Body of pancreas (tissue), 4 donors: ENCODE measurements at regions not wholly inside any gene's neighbourhood (a gene's known extent, or its start where the extent isn't known, plus 50 kb on each side); places are given as distances from the start of the nearest gene placed in this dataset.
"Not testable (repeated sequence)": the region's sequence is repeated elsewhere in the genome, so short reads cannot be mapped to it uniquely, and the experiment has no call there.

Source experiments
- ATAC-seq: fragments of 150-250 bp; one replicate; pipeline ENCODE4 v1.9.1; 2016
- DNase-seq, 4 donors: peaks; one replicate each; pipeline ENCODE4 v3.0.0-alpha.2; 2019
- H3K27ac ChIP-seq, 4 donors: fragments of 200-600 bp; sonication (generic); 1 replicate in 3 of 4; 2 replicates in 1 of 4; pipeline versions ENCODE4 v1.5.1 to v1.6.1; 2016 to 2019; ENCODE audit warnings: mild to moderate bottlenecking in 1 of 4, mixed read lengths in 1 of 4, moderate library complexity in 1 of 4
- H3K27me3 ChIP-seq, 2 donors: fragments of 200-600 bp; sonication (generic); one replicate each; pipeline ENCODE4 v1.6.0; 2016; ENCODE audit warnings: mild to moderate bottlenecking in 1 of 2
- H3K36me3 ChIP-seq, 2 donors: fragments of 200-600 bp; sonication (generic); replicated peaks in 1 of 2; 2 replicates each; pipeline ENCODE4 v1.5.1; 2016; ENCODE audit warnings: low read depth in 2 of 2; ENCODE audit not compliant: insufficient read depth in 1 of 2
- H3K4me1 ChIP-seq: fragments of 200-600 bp; sonication (generic); one replicate; pipeline ENCODE4 v1.6.0; 2016
- H3K4me3 ChIP-seq, 2 donors: fragments of 200-600 bp; sonication (generic); 1 replicate in 1 of 2; 2 replicates in 1 of 2; pipeline ENCODE4 v1.5.1; 2016 to 2019
- H3K9me3 ChIP-seq, 3 donors: fragments of 200-600 bp; sonication (generic); 1 replicate in 2 of 3; 2 replicates in 1 of 3; pipeline ENCODE4 v1.5.1; 2016
- CTCF ChIP-seq, 7 experiments: fragments of 450-650 bp in 4 of 7; fragments of 200-600 bp in 3 of 7; sonication (generic) in 3 of 7; IDR thresholded peaks; one replicate each; pipeline ENCODE4 v1.5.1; 2016 to 2019; ENCODE audit warnings: antibody characterized with exemption in 7 of 7
- POLR2A ChIP-seq, 3 donors: fragments of 450-650 bp; IDR thresholded peaks; one replicate each; pipeline ENCODE4 v1.6.1; 2016; ENCODE audit warnings: antibody characterized with exemption in 3 of 3, mild to moderate bottlenecking in 2 of 3
- WGBS, 2 donors: methylation state at CpG; one replicate each; pipeline ENCODE4 v1.1.5; 2017; 5-methylcytosine and 5-hydroxymethylcytosine counted together
- intact Hi-C: fragments of 100-400 bp; cut with DNase I; formaldehyde crosslinking; loops from one replicate; pipeline ENCODE4 v1.15.1; 2023

GRCh38 chr21:22352088-22352487 lies 1353.9 kb downstream of the NCAM2 start:
- DNase-seq (no peak), ATAC-seq (no peak)
- no peak for TF ChIP-seq CTCF (IDR thresholded peaks at IDR 0.05)
- TF ChIP-seq POLR2A (IDR thresholded peaks at IDR 0.05), result no peak
- intact Hi-C loops, result no loop called here
- Histone ChIP-seq H3K36me3 (no peaks in the 10 kb centered on the region), H3K4me3 (no peak overlapping the region), H3K27ac (no peak overlapping the region), H3K4me1 (no peaks in the 10 kb centered on the region), H3K27me3 (no peaks in the 10 kb centered on the region), H3K9me3 (no peaks in the 10 kb centered on the region)
- 68 to 73% methylated on average over 1 of the region's 1 CpG for WGBS, 2 donors

- TF ChIP-seq POLR2A (IDR thresholded peaks at IDR 0.05), result no peak
- no peak for TF ChIP-seq CTCF (IDR thresholded peaks at IDR 0.05)
- intact Hi-C loops, result no loop called here
- WGBS, 2 donors, result 71 to 88% methylated on average over 1 of the region's 1 CpG
Measured at GRCh38 chr21:22355949-22356348, 1357.7 kb downstream of the NCAM2 start.

GRCh38 chr21:22356663-22357062 lies 1358.5 kb downstream of the NCAM2 start:
- Histone ChIP-seq H3K4me1 (no peaks in the 10 kb centered on the region), H3K27ac (no peak overlapping the region), H3K4me3 (no peak overlapping the region), H3K9me3 (no peaks in the 10 kb centered on the region), H3K27me3 (no peaks in the 10 kb centered on the region), H3K36me3 (no peaks in the 10 kb centered on the region)
- WGBS, 2 donors, result 51 to 59% methylated on average over 4 of the region's 4 CpGs
- no peak for TF ChIP-seq CTCF (IDR thresholded peaks at IDR 0.05)
- TF ChIP-seq POLR2A (IDR thresholded peaks at IDR 0.05), result no peak
- DNase-seq (no peak), ATAC-seq (no peak)
- intact Hi-C loops, result no loop called here

More at GRCh38 chr21:22355949-22356348, 1357.7 kb downstream of the NCAM2 start:
- DNase-seq (no peak), ATAC-seq (no peak)
- Histone ChIP-seq H3K27me3 (no peaks in the 10 kb centered on the region), H3K27ac (no peak overlapping the region), H3K4me3 (no peak overlapping the region), H3K36me3 (no peaks in the 10 kb centered on the region), H3K4me1 (no peaks in the 10 kb centered on the region), H3K9me3 (no peaks in the 10 kb centered on the region)

- intact Hi-C loops, H3K36me3 ChIP-seq, H3K4me1 ChIP-seq, H3K27me3 ChIP-seq, H3K27ac ChIP-seq, ATAC-seq, H3K4me3 ChIP-seq, H3K9me3 ChIP-seq, DNase-seq: not testable (repeated sequence)
- 55 to 76% methylated on average over 5 of the region's 5 CpGs for WGBS, 2 donors
Measured at GRCh38 chr21:22359599-22359998, 1361.4 kb downstream of the NCAM2 start.

- Histone ChIP-seq H3K36me3 (no peaks in the 10 kb centered on the region), H3K4me3 (no peak overlapping the region), H3K4me1 (no peaks in the 10 kb centered on the region), H3K9me3 (no peaks in the 10 kb centered on the region), H3K27me3 (no peaks in the 10 kb centered on the region), H3K27ac (no peak overlapping the region)
- TF ChIP-seq POLR2A (IDR thresholded peaks at IDR 0.05), result no peak
- TF ChIP-seq CTCF (IDR thresholded peaks at IDR 0.05), result no peak
- ATAC-seq (no peak), DNase-seq (no peak)
- 67 to 72% methylated on average over 7 of the region's 7 CpGs for WGBS, 2 donors
- intact Hi-C loops, result no loop called here
Measured at GRCh38 chr21:22363504-22363903, 1365.3 kb downstream of the NCAM2 start.
